Embryonic facial prominence (tissue), 1 donor: ENCODE measurements at regions not wholly inside any gene's neighbourhood (a gene's known extent, or its start where the extent isn't known, plus 50 kb on each side); places are given as distances from the start of the nearest gene placed in this dataset.
"Not testable (repeated sequence)": the region's sequence is repeated elsewhere in the genome, so short reads cannot be mapped to it uniquely, and the experiment has no call there.

ENCODE experiments used
- DNase-seq: peaks from one replicate; pipeline ENCODE4 v3.0.0-alpha.2; 2016; ENCODE audit errors: extremely low spot score

DNA sequence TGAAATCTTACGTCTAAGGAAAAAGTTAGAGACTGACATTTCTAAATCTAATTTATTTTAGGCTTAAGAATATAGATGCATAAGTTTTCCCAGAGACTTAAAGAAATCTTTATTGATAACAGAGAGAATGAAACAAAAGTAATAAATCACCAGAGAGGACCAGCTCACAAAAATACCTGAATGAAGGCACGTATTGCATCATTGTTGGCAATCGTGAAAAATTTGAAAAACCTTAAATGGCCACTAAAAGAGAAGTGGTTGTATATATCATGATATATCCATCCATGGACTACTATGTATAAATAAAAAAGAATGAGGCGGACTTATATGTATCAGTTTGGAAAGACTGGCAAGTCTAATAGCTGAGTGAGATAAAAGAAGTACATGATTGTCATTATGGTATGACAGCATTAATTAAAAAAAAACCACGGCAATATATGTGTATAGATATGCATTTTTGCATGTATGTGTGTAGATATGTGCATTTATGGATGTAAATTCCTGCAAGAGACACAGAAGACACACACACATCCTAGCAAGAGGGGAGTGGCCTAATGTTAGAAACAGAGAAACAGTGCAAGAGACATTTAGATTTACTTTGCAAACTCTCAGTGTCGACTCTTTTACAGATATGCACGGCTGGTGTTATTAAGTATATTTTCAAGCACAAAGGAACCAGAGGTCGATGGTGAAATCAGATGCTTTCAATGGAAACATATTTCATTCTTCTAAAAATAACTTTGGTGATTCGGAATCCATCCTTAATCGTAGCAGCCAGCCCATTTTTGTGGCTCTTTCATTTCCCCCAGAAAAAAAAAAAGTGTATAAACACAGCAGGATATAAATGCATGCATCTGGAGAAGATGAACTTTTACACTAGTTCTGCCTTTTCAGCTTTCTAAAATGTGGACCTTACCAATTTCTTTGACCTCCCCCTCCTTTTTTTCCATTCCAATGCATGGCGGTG is 156.1 kb upstream of the SALL4 start:
- DNase-seq: no peak

DNA sequence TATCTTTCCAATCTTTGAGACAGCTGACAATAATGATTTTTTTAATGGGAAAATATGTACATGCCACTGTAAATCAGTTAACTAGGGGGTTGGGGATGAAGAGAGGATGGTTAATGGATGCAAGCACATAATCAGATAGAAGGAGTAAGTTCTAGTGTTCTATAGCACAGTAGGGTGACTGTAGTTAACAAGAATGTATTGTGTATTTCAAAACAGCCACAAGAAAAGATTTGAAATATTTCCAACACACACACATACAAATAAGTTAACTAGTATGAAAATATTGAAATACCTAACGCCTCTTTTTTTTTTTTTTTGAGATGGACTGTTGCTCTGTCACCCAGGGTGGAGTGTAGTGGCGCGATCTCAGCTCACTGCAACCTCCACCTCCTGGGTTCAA is 153.4 kb upstream of the SALL4 start:
- no peak for DNase-seq

DNA sequence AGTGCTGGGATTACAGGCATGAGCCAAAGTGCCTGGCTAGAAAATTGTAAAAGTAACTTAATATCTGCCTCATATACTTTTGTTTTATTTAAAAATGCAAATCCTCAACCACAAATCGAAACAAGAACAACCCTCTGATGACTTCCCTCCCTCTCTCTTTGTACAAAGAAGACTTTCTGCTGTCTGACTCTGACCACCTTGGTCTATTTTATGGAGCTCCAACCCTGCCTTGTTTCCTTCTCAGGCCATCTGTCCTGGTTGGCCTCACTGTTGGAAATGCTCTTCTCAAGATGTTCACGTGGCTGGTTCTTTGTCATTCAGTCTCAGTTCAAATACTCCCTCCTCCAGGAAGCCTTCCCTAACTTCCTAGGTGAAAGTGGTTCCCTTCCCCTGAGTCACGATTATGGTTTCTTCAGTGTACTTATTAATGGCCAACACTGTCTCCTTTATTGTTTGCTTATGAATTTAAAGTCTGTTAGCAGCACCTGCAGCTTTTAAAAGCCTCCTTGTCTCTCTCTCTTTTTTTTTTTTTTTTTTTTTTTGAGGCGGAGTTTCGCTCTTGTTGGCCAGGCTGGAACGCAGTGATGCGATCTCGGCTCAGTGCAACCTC is 151.5 kb upstream of the SALL4 start:
- DNase-seq: no peak

DNA sequence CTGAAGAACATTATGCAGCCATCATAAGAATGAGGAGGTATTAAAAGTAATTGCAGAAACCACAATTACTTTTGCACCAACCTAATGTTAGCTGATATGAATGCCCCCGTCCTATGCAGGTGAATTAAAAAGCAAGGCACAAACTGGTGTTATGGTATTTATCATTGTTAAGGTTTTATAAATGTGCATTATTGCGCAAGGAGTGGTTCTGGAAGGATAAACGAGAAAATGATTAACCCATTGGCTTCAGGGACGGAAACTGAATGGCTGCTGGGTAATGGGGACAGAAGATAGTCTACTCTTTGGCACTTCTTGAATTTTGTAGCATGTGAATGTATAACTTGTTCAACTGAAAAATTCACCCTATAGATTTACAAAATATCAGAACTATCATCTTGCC is 148.6 kb upstream of the SALL4 start:
- no peak for DNase-seq

DNA sequence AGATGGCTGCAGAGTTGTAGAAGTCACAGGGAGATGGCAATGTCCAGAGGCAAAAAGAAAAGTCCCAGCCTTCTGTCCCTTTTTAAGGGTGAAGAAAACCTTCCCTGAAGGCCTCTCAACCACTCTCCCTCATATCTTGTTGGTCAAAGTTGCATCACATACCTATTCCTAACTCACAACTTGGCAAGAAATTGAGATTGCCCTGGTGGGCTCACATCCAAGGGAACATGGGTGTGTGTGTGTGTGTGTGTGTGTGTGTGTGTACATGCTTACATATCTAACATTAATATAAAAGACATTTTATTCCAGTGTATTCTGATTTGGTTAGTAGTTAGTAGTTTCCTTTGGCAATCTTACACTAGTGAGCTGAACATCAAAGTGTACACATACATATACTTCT is 144.3 kb upstream of the SALL4 start:
- no peak for DNase-seq

DNA sequence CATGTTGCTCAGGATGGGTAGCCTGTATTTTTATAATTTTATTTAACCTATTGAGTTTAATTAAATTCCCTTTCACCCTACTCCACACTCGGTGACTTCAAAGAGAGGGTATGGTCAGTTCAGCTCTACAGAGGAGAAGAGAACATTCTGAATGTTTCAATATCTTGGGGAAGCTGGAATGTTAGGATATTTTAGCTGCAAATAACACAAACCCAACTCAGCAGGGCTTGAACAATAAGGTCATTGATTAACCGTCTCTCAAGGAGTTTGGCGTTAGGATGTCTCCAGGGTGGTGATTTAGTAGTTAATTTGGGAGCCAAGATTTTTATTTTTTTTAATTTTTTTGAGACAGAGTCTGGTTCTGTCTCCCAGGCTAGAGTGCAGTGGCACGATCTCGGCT is 143.6 kb upstream of the SALL4 start:
- no peak for DNase-seq

DNA sequence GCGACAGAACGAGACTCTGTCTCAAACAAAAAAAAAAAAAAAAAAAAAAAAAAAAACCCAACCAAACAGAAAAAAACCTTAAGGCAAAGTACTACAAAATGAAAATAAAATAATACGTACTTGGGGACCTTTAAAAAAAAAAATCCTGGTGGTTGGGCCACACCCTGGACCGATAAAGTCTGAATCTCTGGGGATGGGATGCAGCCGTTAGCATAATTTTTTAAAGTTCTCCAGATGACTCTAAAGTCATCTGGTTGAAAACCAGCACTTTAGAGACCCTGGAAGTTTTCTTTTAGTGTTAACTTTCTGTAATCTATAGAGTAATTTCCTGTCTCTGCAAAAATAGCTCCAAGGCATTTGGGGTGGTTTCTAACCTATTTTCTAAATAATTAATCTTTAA is 142.9 kb upstream of the SALL4 start:
- no peak for DNase-seq

DNA sequence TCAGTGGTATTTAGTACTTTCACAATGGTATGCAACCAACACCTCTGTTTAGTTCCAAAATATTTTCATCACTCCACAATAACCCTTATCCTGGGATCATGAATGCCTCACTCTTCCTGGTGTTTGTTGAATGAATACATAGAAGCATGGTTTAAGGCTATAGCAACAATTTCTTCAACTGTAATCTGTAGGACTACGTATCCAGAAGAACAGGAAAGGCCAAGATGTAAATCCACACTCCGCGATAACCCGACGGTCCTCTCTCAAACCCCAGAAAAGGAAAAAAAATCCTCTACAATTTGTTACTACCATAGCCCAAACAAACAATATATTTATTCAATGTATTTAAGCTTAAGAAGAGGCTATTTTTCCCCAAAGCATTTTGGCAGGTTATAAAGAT is 141.4 kb upstream of the SALL4 start:
- no peak for DNase-seq

DNA sequence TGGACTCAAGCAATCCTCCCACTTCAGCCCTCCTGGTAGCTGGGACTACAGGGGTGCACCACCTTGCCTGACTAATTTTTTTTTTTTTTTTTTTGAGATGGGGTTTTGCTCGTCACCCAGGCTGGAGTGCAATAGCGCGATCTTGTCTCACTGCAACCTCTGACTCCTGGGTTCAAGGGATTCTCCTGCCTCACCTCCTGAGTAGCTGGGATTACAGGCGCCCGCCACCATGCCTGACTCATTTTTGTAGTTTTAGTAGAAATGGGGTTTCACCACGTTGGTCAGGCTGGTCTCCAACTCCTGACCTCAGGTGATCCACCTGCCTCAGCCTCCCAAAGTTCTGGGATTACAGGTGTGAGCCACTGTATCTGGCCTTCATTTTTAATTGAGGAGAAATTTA is 141.0 kb upstream of the SALL4 start:
- DNase-seq: not testable (repeated sequence)

DNA sequence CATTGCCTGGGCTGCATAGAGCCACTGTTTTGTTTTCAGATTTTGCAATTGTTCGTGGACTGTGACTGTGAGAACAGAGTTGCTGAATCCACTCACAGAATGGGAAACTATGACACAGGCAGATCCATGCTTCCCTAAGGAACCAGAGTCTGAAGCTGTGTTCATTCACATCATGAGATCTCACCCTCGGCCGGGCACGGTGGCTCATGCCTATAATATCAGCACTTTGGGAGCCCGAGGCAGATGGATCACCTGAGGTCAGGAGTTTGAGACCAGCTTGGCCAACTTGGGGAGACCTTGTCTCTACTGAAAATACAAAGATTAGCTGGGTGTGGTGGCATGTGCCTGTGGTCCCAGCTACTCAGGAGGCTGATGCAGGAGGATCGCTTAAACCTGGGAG is 139.2 kb upstream of the SALL4 start:
- no peak for DNase-seq

DNA sequence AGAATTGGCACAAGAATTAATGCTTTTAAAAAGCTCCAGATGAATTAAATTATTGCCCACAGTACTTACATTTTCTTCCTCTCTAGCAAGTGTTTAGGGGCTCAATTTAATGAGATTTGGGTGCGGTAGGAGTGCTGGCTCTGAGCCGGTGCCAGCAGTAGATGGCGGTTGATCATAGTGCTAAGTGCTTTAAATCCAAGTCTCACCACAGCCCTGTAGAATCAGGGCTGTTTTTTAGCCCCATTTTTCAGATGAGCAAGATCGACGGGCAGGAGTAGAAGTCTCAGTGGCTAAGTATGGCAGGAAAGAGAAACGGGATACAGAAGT is 136.9 kb upstream of the SALL4 start:
- no peak for DNase-seq

DNA sequence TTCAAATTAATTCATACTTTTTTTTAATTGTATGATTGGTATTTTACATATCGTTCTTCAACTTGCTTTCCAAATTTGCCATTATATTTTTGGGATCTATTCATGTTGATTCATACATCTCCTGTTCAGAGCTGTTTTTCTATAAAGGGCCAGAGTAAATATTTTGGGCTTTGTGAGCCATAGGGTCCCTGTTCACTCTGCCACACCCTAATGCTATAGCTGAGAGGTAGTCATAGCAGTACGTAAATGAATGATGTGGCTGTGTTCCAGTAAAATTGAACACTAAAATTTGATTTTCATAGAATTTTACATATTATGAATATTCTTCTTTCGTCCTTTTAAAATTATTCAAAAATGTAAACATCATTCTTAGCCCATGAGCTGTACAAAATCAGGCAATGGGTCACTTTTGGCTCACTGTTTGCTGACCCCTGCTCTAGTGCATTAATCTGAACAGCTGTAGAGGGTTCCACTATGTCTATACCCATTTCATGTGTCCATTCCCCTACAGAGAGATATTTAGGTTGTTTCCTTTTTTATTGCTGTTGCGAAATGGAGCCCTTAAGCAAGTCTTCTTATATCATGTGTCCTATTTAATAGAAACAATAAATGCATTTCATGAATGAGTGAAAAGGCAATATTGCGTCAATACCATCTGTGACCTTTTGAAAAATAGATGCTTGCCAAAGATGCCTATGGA is 136.4 kb upstream of the SALL4 start:
- no peak for DNase-seq

DNA sequence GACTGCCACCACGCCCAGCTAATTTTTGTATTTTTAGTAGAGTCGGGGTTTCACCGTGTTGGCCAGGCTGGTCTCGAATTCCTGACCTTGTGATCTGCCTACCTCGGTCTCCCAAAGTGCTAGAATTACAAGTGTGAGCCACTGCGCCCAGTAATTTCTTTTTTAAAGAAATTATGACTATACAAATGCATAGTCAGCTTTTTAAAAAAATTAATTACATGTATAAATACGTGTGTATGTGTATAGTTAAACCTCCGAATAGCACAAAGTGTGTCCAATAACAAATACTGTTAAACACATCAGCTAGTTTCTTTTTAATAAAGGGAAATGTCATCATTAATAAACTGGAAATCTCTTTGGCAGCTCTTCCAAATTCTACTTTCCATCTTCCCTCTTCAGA is 135.5 kb upstream of the SALL4 start:
- no peak for DNase-seq

DNA sequence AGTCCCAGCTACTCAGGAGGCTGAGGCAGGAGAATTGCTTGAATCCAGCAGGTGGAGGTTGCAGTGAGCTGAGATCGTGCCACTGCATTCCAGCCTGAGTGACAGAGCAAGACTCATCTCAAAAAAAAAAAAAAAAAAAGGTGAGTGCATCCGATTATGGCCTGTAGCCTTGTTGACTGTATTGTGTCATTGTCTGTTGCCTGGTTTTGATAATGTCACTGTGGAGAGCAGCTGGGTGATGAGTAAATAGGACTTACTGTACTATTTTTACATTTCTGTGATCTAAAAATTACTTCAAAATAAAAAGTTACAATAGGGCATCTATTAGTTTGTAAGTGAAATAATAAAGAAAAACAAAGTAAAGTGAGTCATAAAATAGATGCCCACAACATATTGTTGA is 134.1 kb upstream of the SALL4 start:
- DNase-seq: no peak

DNA sequence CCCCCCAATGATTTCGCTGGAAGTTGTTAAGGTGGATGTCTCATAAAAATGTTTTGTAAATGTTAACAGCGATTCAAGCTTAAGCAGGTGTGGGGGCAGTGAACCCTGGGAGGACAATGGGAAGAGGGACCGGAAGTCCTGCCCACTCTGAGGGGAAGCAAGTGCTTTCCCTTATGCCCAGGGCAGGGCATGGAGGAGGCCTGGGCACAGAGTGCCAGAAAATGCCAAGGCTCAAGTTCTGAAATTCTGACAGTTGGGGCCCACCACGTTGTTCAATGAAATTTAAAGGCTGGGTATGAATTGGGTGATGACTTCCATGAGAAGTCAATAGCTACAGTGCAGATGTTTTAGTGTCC is 132.7 kb upstream of the SALL4 start:
- DNase-seq: no peak

DNA sequence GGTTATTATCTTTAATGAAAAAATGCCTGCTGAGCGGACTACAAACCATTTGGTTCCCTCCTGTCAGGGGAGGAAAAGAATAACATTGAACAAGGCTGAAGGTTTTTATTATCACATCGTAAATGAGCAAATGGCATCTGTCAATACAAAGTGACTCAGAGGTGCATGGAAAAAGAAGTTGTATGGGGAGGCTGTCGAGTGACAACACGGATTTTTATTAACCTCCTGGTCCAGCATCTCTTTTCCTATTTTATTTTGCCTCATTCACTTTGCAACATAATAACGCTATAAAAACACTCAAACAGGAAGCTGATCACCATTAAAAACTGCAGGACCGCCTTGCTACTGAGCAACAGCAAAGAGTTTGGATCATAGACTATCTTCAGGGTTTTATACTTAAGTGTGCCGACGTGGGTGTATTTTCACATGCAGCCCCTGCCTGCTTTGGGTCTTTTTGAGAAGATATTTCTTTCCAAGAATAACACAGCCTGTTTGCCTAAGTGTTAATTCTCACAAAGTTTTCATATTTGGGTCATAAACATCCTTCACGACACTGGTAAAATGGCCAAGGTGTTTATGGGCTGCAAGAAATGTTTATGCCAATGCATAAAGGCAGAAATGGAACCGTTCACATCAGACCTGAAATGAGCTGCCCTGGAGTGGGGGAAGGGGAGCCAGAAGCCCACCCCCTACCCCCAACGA is 132.1 kb upstream of the SALL4 start:
- no peak for DNase-seq

DNA sequence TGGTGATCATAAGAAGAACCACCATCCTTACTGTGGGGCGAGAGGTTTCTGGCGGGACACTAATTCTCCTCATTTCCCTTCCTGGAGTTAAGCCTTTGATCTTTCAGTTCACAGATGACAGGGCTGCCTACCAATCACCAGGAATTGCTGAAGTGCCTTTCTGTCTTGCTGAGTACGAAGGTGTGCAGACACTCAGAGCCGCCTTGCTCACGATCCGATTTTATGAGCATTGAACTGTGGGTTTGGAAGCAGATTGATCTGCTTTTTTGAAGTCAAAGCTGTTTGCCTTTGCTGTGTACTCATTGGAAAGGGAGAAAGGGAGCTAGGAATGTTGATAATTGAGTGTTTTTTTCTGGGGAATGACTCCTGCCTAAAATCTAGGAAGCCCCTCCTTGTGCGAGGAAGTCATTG is 129.1 kb upstream of the SALL4 start:
- no peak for DNase-seq

DNA sequence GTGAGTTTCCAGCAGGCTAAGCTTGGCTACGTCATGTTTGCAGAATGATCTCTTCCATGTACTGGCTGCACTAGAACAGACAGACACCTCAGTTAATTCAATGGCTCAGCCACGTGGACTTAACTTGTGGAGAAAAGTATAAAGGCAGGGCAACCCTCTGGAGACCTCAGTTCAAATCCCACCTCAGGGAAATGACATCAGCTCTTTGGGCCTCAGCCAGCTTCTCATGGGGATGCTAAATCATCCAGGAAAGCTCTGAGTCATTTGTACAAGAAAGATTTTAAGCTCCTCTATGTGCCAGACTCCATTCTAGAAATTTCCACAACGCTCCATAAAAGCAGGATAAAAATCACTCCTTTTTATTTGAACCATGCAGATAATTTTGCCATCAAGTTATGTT is 128.5 kb upstream of the SALL4 start:
- no peak for DNase-seq

DNA sequence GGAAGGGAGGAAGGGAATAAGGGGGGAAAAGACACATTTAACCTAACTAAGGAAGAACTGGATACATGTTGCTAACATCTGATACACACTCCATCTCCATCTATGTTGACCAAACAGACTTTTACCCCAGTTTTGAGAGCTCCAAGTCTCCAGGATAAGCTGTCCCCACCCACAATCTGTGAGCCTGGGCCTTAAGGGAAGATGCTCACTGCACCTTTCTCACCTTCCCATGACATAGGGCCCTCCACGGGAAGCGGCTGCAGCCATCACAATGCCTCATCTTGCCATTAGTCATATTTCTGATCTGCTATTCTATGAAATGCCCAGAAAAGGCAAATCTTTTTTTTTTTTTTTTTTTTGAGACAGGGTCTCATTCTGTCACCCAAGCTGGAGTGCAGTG is 126.6 kb upstream of the SALL4 start:
- DNase-seq: no peak

DNA sequence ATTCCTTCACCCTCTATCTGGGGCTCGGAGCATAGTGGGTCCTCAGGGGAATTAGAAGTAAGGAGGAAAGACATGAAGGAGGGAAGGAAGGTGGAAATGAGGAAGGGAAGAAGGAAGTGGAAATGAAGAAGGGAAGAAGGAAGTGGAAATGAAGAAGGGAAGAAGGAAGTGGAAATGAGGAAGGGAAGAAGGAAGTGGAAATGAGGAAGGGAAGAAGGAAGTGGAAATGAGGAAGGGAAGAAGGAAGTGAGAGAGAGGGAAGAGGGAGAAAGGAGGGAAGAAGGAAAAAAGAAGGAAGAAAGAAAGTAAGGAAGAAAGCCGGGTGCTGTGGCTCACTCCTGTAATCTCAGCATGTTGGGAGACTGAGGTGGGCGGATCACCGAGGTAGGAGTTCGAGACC is 125.6 kb upstream of the SALL4 start:
- not testable (repeated sequence) for DNase-seq

DNA sequence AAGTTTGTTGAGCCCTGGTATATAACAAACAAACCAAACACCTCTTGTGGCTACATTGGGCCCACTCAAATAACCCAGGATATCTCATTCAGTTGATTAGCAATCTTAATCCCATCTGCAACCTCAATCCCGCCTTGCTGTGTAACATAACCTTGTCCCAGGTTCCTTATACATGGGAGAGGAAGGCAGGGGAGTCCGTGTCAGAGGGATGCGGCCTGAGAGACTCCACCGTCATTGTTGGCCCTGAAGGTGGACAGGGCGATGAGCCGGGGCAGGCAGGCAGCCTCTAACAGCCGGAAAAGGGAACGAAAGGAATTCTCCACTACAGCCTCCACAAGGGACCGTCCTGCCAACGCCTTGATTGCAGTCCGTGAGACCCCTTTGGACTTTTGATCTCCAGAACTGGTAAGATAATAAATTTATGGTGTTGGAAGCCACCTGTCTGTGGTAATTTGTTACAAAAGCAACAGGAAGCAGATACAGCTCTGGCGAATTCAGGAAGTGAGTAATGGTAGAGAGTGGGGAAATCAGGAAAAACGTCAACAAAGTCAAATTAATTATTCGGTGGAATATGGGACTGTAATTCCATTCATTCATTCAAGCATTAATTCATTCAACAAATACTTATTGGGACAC is 124.5 kb upstream of the SALL4 start:
- no peak for DNase-seq

DNA sequence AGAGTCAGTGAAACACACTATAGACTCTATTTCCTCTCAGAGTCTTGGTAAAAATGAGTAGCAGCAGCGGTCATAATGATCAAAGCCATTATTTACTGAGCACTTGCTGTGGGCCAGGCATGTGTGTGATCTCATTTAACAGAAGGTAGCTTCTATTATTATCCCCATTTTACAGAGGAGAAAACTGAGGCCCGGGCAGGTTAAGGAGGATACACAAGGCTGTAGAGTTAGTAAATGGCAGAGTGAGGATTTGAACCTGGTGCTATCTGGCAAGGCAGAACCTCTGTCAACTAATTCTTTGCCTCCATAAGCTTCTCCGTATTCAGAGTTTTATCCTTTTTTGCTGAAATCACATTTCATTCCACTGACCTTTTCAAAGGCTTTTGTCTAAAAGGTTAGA is 122.2 kb upstream of the SALL4 start:
- no peak for DNase-seq
